Spinal cord (tissue), 9 donors: ENCODE measurements at regions not wholly inside any gene's neighbourhood (a gene's known extent, or its start where the extent isn't known, plus 50 kb on each side); places are given as distances from the start of the nearest gene placed in this dataset.
A peak's percentile ranks its signal among the peaks of the same experiment; 100 is the strongest.

ENCODE experiments used
- DNase-seq, 6 donors: peaks; one replicate each; pipeline versions ENCODE4 v3.0.0 to v3.0.0-alpha.2; 2013 to 2015; ENCODE audit warnings: low spot score in 6 of 6, low read depth in 4 of 6
- H3K27ac ChIP-seq: one replicate; pipeline ENCODE4 v1.5.1; 2013; ENCODE audit warnings: low read depth, low read length, control low read depth
- H3K27me3 ChIP-seq: one replicate; pipeline ENCODE4 v1.6.1; 2013; ENCODE audit warnings: low read length; ENCODE audit not compliant: control insufficient read depth, insufficient read depth
- H3K36me3 ChIP-seq: one replicate; pipeline ENCODE4 v1.6.1; 2013; ENCODE audit warnings: low read length; ENCODE audit not compliant: control insufficient read depth, insufficient read depth
- H3K4me1 ChIP-seq: one replicate; pipeline ENCODE4 v1.6.1; 2013; ENCODE audit warnings: low read length; ENCODE audit not compliant: control insufficient read depth, insufficient read depth
- H3K4me3 ChIP-seq: one replicate; pipeline ENCODE4 v1.5.1; 2013; ENCODE audit warnings: low read depth, low read length, control low read depth
- H3K9me3 ChIP-seq: one replicate; pipeline ENCODE4 v1.6.1; 2013; ENCODE audit warnings: low read length; ENCODE audit not compliant: control insufficient read depth, insufficient read depth
- WGBS: methylation state at CpG from one replicate; pipeline ENCODE4 v1.1.5; 2013; ENCODE audit warnings: missing lambda C conversion rate; ENCODE audit not compliant: insufficient coverage; 5-methylcytosine and 5-hydroxymethylcytosine counted together
- donor health status: healthy.

DNA sequence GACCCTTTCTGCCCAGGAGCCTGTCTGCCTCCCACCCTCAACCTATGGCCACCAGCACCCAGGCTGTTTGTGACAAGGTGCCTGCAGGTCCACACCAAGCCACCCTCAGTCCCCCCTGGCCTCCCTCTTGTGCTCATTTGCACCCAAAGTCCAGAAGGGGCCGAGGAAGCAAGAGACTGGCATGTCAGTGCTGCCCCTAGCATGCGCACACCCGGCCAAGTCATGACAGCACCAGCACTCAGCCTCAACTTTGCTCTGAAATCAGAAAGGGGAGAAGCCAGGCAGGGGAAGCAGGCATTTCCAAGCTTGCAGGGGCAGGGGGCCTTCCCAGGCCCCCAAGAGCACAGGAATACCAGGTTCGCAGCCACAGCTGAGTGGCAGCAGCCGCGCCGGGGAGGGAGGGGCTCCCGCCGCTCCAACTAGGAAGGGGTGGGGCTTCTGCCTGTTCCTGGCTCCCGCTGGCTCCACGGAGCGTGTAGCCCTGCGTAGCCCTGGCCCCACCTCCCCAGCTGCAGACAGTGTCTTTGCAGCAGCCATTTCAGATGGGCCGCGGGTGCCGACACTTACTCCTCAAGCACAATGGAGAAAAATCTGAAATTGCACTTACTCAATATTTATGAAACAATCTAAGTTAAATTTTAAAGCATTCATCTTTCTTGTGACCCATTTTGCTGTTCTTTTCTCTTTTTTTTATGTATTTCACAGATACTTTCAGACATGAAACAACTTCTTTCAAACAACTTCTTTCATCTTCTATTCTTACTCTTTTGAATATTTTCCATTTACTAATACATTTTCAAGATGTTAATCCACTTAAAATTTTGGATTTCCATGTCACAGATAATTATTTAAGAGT lies 54.9 kb upstream of the ABCB5 start:
- no peak overlapping the region for H3K4me3 ChIP-seq
- no peaks in the 10 kb centered on the region for H3K36me3 ChIP-seq
- no peaks in the 10 kb centered on the region for H3K9me3 ChIP-seq
- H3K27me3 ChIP-seq = no peaks in the 10 kb centered on the region
- H3K27ac ChIP-seq = peak overlapping the region; percentile 71
- WGBS = 96% methylated on average over 13 of the region's 16 CpGs
- no peak for DNase-seq
- peaks cover 7% of the 10 kb centered on the region for H3K4me1 ChIP-seq

DNA sequence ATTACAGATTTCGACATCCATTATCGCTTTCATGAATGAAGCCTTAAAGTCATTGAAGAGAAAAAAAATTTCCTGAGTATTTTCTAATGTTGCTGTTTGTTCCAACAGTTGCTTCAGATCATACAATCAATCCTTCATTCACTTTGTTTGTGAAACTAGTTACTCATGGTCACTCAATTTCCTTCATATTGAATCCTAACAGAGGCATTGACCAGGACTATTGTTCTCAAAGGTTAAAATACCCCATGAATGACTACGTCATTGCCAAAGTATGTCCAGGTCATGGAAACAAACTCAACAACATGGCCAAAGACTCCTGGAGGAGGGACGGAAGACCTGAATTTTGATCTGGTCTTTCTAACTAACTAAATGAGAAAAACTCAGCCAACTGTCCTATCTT lies 54.0 kb upstream of the ABCB5 start:
- Histone ChIP-seq H3K36me3 (no peaks in the 10 kb centered on the region), H3K4me3 (no peak overlapping the region), H3K9me3 (no peaks in the 10 kb centered on the region), H3K27ac (peak overlapping the region; percentile 71), H3K27me3 (no peaks in the 10 kb centered on the region), H3K4me1 (peaks cover 7% of the 10 kb centered on the region)
- WGBS = no CpG with 5 or more reads among the region's 4 CpGs
- peak in 1 of 6 donors; percentile 26 for DNase-seq

DNA sequence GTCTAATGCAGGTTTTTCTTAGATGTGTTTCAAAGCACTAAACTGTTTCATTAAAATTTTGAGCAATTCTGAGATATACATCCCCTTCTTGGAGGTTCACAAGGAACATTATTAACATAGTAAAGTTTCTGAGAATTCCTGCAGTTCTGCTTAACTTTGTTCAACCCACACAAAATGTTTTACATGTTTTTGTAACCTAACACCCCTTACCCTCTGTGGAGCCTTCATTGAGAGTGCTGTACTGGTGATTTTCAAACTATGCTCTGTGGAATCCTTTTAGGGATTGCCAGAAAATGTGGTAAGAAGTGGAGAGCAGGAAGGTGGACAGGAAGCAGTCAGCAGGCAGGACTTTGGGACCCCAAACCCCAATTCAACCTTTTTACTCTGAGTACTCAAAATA lies 53.6 kb upstream of the ABCB5 start:
- Histone ChIP-seq H3K4me3 (no peak overlapping the region), H3K27me3 (no peaks in the 10 kb centered on the region), H3K27ac (peak overlapping the region; percentile 71), H3K9me3 (no peaks in the 10 kb centered on the region), H3K36me3 (no peaks in the 10 kb centered on the region), H3K4me1 (peaks cover 7% of the 10 kb centered on the region)
- DNase-seq = no peak

DNA sequence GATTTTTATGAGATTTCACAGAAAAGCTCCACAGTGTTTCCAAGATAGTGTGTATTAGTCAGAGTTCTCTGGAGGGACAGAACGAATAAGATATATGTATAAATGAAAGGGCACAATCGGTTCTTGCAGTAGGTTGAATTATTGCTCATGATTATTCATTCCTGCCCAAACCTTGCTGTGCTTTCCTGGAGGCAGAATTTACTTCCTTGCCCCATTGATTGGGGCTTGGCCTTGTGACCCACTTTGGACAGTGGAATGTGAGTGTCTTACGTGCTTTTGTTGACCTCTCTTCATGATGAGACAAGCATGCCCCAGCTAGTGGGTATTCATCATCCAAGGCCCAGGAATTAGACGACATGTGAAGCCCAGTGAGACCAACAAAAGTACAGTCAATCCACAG lies 53.0 kb upstream of the ABCB5 start:
- DNase-seq = no peak
- peak overlapping the region; percentile 49 for H3K27ac ChIP-seq
- no peaks in the 10 kb centered on the region for H3K27me3 ChIP-seq
- peaks cover 7% of the 10 kb centered on the region for H3K4me1 ChIP-seq
- H3K9me3 ChIP-seq = no peaks in the 10 kb centered on the region
- no peak overlapping the region for H3K4me3 ChIP-seq
- H3K36me3 ChIP-seq = no peaks in the 10 kb centered on the region
- 0% methylated on average over 1 of the region's 4 CpGs for WGBS
